GM04503 (cell line): ENCODE measurements at regions not wholly inside any gene's neighbourhood (a gene's known extent, or its start where the extent isn't known, plus 50 kb on each side); places are given as distances from the start of the nearest gene placed in this dataset.
"Not testable (repeated sequence)": the region's sequence is repeated elsewhere in the genome, so short reads cannot be mapped to it uniquely, and the experiment has no call there.

ENCODE experiments used
- DNase-seq: peaks from one replicate; pipeline ENCODE4 v3.0.0-alpha.2; 2012; ENCODE audit warnings: low read depth

GRCh38 chr13:84744203-84744602 is 861.9 kb upstream of the SLITRK1 start:
- DNase-seq: no peak

- DNase-seq: no peak
Measured at GRCh38 chr13:84741253-84741652, 859.0 kb upstream of the SLITRK1 start.

- DNase-seq: no peak
Measured at GRCh38 chr13:84739021-84739420, 856.7 kb upstream of the SLITRK1 start.

- no peak for DNase-seq
Measured at GRCh38 chr13:84737661-84738060, 855.4 kb upstream of the SLITRK1 start.

GRCh38 chr13:84730376-84730775 is 848.1 kb upstream of the SLITRK1 start:
- DNase-seq: no peak

- DNase-seq: no peak
Measured at GRCh38 chr13:84705982-84706710, 823.9 kb upstream of the SLITRK1 start.

- DNase-seq: no peak
Measured at GRCh38 chr13:84702174-84702573, 819.9 kb upstream of the SLITRK1 start.

- not testable (repeated sequence) for DNase-seq
Measured at GRCh38 chr13:84697591-84697990, 815.3 kb upstream of the SLITRK1 start.

GRCh38 chr13:84686973-84687372 is 804.7 kb upstream of the SLITRK1 start:
- no peak for DNase-seq

- no peak for DNase-seq
Measured at GRCh38 chr13:84686458-84686857, 804.2 kb upstream of the SLITRK1 start.

- no peak for DNase-seq
Measured at GRCh38 chr13:84684804-84685203, 802.5 kb upstream of the SLITRK1 start.

- no peak for DNase-seq
Measured at GRCh38 chr13:84684048-84684662, 801.9 kb upstream of the SLITRK1 start.

GRCh38 chr13:84683448-84683847 is 801.2 kb upstream of the SLITRK1 start:
- no peak for DNase-seq

GRCh38 chr13:84677836-84678235 is 795.6 kb upstream of the SLITRK1 start:
- no peak for DNase-seq

- DNase-seq: no peak
Measured at GRCh38 chr13:84672616-84673015, 790.3 kb upstream of the SLITRK1 start.

- no peak for DNase-seq
Measured at GRCh38 chr13:84670245-84670644, 788.0 kb upstream of the SLITRK1 start.

GRCh38 chr13:84668637-84669036 is 786.4 kb upstream of the SLITRK1 start:
- no peak for DNase-seq

GRCh38 chr13:84662491-84662890 is 780.2 kb upstream of the SLITRK1 start:
- no peak for DNase-seq

- DNase-seq: no peak
Measured at GRCh38 chr13:84661718-84662117, 779.4 kb upstream of the SLITRK1 start.

GRCh38 chr13:84659359-84659661 is 777.0 kb upstream of the SLITRK1 start:
- no peak for DNase-seq

GRCh38 chr13:84658491-84659358 is 776.5 kb upstream of the SLITRK1 start:
- no peak for DNase-seq

- no peak for DNase-seq
Measured at GRCh38 chr13:84655677-84656076, 773.4 kb upstream of the SLITRK1 start.

GRCh38 chr13:84654654-84655275 is 772.5 kb upstream of the SLITRK1 start:
- DNase-seq: no peak
